ENCODE measurements at regions not wholly inside any gene's neighbourhood (a gene's known extent, or its start where the extent isn't known, plus 50 kb on each side); places are given as distances from the start of the nearest gene placed in this dataset.

DNA sequence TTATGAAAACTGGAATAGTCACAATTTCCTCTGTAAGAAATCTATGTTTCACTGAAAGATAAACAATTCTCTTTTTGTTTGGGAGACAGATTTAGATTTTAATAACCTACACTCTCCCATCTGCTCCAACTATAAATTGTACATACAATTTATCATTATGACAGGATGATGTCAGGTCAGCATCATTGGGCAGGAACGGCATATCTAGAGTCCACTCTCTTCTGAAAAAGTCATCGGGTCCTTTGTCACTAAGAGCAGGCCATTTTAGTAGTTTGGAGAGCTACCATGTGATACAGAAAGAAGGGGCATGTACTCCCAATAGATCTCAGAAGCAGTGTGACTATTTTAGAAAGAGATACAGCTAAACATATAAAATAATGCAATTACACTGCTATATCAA lies 180.8 kb upstream of the ARGLU1 start:
- no peak for DNase-seq

DNA sequence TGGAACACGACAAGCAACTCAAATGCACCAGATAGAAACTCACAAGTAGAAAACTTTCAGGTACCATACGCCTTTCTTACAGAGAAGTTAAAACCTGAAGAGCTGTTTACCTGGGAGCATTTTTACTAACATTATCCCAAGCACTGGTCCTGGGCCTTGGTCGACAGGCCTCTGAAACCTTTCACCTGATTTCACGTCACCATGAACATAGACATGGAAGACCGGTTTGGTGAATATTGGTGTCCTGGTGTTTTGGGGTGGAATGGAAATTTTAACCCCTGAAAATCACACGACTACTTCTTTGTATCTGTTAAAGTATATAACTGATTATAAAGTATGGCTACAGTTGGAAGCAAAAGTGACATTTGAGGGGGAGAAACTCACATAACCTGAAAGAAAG lies 176.6 kb upstream of the ARGLU1 start:
- no peak for DNase-seq

DNA sequence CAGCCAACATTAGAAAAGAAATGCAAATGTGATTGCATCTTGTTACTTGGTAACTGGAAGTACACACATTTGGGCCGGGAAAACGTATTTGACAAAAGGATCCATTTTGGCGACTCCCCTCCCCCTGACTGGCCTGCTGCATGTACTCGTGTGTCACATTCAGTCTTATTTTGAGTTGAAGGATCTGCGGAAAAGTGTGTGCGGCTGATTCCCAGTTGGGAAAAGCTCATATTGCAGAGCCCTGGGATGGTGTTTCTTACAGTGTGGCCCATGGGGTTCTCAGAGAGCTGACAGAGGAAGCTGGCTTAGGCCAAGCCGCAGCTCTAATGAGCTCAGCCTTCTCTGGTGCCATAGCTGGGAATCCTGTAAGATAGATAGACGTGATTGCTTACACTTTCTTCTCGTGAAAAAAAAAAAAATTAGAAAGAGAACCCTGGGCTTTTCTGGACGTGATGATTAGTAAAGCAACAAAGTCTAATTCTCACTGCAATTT lies 170.3 kb upstream of the ARGLU1 start:
- no peak for DNase-seq

DNA sequence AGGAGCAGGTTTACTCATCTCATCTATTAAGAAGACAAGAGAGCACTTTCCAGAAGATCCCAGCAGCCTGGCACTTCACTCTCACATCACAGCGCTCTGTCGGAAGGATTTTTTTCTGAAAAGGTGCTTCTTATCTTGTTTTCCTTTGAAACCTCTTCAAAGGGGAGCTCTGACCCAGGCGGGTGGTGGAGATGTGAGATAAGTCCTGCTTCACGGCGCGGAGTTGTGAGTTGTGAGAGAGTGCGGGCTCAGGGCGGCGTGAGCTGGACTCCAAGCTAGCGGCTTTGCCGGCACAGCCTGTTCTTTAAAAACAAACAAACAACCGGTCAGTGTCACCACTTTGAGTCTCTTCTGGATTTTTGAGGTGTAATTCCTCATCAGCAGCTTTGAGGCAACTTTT lies 169.0 kb upstream of the ARGLU1 start:
- no peak for DNase-seq

DNA sequence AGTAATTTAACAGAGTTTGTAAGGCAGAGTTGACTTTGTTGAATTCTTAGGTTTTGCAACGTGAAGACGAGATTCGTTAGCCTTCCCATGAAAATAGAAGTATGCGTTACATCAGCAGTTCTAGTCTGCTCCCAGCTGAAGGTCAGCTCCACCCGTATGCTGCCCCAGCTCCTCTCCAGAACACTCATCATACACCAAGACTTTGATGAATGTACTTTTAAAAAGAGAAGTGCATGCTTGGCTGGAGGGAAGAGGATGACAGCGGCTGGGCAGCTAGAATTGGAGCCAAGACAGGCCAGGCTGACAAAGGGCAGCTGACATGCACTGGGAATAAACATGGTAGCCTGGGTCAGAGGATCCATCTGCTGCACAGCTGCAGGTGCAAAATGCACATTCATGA lies 166.3 kb upstream of the ARGLU1 start:
- DNase-seq, result no peak

DNA sequence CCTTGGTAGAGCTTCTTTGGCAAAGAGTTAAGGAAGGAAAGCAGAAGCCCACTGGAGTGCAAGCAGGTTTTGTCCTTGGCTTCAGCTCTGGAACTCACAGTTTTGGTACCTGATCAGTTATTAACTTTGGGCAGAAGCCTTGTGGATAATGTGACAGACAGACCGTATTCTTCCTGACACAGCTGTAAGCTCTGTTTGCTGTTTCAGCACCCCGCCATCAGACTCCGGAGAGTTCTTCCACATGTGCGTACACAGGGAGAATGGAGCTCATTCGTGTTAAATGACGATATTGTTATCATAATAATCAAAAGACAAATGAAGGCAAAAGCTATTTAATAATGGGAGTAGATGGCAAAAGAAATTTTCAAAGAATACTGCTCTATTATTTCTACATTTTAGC lies 155.1 kb upstream of the ARGLU1 start:
- no peak for DNase-seq

DNA sequence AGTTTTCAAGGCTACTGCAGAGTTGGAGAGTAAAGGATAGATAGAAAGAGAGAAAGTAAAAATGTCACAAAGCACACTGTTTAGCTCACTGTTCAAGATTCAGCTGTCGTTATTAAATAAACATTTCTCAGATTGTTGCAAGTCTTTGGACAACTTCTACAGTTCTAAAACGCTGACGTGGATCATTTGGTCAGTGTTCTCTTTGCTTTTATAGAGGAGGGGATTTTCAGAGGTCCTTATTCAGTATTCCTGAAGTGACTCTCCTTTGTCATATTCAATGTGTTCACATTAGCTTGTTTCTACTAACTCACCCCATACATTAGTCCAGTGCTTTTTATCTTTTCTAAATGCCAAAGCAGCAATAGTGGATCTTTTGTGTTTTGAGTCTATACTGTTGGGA lies 154.7 kb upstream of the ARGLU1 start:
- DNase-seq, result no peak

DNA sequence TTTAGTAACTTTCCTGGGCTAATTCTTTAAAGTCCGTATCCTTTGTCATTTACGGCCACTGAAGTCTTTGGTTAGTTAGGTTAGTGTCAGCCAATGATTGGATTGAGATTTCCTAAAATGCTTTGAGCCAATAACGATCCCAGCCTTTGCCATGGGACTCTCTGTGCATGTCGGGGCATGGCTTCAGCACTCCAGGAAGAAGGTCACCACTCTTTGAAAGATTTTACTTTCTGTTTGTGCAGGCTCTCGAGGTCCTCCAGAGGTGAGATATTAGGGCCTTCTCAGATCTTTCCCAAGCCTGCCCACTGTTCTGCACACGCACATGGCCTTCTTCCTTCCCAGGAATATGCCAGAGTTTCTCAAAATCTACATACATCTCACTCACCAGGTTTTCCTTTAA lies 153.7 kb upstream of the ARGLU1 start:
- DNase-seq, result no peak

DNA sequence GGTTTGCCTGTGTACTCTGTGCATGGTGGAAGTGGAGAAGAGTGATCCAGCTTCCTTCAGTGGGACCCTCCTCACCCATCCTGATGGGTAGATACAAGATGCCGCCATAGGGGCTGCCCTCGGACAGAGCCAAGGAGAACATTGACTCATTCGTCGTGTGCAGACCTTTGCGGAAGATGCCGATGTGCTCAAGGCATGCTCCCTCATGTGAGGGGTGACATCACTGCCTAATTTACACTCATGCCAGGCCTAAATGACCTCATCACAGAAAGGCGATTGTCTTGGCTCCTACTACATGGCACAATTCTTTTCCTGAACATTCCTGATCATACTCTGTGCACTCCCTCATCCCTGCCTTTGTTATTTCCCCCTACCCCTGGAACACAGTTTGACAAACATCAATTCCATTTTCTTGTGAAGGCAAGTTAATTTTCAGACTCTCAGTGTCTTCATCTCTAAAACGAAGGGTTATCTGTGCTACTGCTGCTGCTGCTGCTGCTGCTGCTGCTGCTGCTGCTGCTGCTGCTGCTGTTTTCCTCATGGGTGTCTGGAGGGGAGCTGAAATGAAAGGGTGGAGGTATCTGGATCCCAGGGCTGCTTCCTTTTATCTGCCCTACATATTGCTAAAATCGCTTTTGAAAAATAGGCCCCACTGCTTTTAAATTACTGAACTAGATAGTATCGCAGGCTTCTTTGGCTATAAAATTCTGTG lies 146.5 kb upstream of the ARGLU1 start:
- DNase-seq, result no peak

DNA sequence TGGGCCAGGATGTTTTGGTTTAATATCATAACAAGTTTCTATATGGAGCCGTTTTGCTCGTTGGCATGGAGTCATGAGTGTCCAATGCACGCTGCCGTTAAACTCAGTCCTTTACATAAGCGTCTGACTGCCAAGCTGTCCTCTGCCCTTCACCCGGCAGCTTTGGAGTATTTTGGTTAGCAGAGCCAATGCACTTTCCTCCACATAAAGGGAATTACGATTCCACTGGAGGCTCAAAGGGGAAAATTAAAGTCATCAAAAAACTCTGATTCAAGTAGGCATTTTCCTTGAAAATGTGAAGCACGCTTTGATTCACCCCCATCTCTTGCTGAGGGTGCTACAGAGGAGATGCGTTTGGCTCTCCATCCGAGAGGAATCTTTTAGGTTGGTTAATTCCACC lies 144.4 kb upstream of the ARGLU1 start:
- DNase-seq, result no peak

DNA sequence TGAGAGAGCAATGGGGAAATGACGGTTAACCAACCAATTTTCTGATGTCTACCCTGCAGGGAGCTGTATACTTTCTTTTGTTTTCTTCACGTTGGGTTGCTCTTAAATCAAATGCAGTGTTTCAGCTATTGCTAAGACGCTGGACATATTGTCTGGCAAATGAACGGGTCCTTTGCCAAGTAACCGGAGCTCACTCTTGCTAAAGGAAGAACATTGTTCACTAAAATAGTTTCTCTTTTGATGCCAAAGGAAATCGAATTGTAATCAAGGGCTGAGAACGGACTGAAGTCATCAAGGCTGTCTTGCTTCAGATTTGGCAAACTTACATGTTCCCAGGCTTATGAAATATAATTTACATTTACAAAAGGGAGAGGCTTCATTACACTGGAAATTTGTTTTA lies 142.3 kb upstream of the ARGLU1 start:
- DNase-seq, result no peak

DNA sequence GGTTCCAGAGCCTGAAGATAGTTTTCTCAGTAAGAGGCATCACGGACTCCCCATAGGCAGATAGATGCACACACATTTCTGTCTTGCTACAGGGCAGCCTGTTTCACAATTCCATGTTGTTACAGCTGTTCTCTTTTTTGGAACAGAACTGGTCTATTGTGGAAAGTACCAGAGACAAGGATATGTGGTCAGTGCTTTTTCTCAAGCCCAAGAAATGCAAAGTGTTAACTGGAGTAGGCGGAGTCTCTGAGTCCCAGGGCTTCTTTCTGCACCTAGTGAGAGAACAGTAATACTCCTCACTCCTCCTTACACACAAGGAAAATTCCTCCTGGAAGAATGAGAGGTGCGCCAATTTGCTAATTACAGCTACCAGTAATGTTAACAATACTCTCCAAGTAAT lies 141.6 kb upstream of the ARGLU1 start:
- DNase-seq, result no peak

DNA sequence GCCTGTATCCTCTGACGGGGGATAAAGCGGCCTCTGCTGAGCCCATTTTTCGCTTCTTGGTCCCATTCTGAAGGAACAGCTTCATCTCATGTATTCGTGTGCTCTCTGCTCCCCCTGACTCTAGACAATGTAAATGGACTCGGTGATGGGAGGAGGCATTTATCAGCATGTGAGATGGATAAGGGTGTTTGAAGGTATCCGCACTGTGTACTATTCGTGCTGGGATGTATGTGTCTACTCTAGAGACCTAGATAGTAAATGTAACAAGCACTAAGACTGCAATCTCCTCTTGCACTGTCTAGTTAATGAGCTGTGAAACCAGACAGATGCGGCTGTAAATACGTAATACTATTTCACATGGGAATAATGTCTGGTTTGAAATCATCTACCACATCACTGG lies 134.6 kb upstream of the ARGLU1 start:
- DNase-seq, result no peak

DNA sequence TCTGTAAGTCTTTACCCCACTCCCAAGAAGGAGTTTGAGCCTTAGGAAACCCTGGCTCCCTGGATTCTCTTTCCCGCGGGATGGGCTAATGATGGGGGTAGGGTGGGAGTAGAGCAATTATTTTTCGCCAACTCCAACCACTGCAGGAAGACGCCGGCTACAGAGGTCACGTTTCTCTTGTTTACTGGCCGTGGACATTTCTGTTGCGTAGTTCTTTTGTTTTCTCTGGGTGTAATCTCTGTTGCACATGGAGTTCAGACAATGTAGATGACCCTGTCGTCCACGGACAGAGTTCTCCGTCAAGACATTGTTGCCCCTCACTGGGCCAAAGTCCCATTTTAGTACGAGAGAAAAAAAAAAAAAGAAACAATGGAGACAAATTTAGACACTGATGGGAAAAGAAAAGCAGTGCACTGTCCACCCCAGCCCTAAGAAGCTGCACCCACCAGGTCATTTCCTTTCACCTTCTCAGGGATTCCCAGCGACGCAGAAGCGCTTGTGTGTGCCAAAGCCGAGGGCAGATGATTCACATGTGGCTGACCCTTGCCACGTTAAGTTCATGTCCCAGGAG lies 133.9 kb upstream of the ARGLU1 start:
- no peak for DNase-seq

DNA sequence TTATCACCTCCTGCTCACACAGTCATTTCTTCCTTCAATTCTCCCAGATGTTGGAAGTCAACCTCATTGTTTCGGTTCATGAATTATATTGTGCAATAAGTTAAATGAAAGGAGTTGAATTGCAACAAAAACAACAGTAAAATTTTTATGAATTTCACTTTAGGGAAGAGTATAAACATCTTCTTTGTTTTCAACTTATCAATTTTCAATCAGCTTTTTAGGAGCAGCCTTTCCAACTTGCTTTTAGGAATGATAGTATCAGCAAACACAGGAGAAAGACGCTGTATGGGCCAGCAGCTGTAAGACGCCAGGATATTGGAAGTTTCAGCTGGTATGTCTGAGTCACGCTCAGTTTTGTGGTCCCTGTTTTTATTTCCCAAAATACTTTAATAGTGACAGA lies 132.5 kb upstream of the ARGLU1 start:
- DNase-seq, result no peak

DNA sequence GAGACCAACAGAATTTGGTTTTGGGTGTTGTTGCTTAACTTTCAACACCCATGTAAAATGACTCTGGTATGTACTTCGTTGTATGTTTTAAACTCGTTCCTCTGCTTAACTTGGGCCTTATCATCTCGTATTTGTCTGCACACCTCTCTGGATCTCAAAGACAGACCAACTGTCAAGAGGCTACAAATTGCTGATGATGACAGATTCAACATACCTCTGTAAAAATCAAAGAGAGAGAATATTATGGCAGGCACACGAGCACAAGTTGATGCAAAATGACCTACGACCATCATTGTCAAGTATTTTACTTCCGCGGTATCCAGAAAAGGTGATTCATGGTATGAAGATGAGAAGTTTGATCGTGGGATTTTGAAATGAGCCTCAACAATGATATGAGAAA lies 132.1 kb upstream of the ARGLU1 start:
- DNase-seq, result no peak

DNA sequence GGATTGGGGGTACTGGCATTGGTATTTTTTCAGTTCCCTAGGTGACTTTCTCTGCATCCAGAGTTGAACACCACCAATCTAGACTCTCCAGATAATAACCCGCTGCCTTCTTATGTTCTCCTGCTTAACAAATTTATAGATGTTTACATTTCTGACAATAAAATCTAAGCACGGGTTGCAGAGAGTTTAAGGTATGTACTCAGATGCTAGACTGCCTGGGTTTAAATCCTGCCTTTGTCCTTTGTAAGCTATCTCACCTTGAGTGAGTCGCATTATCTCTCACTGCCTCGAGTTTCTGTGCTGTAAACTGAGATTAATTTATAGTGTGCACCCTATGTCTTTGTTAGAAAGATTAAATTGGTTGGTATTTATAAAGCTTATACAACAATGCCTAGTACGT lies 131.4 kb upstream of the ARGLU1 start:
- DNase-seq, result no peak

DNA sequence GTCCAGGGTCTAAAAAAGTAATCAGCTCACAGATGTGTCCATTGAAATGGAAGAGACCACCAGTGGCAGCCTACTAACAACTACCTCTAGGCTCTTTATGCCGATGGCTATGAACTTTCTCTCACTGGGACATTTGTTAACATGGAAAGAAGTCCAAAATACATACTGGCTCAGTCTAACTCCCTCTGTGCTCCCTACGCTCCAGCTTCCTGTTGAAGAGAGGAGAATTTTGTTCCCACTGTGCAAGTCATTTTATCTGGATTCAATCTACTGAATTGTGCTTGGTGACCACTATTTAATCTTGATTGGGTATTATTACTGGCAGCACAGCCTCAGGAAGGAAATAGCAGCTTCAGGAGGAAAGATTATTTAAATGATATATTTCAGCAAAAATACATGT lies 128.8 kb upstream of the ARGLU1 start:
- no peak for DNase-seq

DNA sequence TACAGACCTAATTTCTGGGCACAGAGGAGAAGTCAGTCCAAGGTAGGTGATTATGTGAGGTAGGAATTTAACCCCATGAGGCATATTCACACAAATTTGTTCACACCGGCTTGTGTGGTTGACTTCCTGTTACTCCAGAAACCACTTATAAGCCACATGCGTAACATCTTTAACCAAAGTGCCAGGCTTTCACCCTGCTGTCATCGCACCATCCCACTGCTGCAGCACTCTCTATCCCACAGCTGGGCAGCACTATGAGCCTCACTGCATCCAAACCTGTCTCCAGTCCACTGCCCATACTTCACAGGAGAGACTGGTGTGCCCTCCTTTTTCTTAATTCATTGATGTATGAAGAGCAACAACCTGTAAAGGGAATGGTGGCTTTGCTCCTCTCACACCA lies 128.2 kb upstream of the ARGLU1 start:
- no peak for DNase-seq

DNA sequence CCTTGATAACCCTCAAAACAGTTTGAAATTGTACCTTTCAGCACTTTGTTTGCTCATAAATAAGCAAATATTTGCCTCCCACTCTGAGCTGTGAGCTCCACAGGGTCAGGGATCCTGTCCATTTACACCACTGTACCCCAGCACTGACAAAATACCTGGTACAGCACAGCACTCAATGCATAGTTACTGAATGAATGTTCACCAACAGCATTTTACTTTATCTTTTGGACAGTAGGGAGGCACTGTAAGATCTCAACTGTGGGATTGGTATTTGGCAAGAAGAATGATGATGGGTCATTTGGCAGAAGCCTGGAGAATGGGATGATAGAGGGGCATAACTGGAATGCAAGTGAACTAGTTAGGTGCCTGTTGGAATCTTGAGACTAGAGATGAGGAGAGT lies 127.2 kb upstream of the ARGLU1 start:
- DNase-seq, result no peak

DNA sequence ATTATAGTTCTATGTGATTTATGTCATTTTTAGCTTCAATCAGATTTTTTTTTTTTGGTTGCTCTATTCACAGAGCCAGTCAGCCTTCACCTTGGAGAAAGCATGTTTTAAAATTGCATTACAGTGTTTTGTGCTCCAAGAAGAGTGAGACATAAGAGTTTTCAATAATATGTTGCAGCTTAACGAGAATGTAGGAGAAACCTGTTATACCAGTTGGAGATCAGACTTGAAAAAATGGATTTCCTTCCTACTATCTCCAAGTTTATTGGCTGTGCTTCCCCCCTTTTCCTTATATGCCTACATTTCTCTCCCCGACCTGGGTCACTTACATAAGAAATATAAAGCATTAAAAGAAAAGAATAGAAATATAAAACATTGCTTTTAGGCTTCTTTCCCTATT lies 123.9 kb upstream of the ARGLU1 start:
- no peak for DNase-seq

DNA sequence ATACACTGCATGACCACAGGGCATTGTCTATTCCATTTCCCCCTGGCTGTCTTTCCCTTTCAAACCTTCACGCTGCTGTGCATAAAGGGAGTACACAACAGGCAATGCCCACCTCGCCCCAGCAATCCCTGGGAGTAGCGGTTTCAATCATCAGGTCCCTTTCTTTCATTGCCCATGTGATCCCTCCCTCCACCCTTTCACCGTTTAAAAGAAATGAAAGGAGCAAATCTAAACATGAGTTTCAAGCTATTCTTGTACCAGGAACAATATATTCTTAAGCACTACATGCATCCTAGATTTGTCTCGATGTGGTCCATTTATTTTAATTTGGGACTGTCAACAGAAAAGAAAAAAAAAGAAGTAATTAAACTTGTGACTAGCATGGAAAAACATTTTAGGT lies 123.4 kb upstream of the ARGLU1 start:
- DNase-seq, result no peak

DNA sequence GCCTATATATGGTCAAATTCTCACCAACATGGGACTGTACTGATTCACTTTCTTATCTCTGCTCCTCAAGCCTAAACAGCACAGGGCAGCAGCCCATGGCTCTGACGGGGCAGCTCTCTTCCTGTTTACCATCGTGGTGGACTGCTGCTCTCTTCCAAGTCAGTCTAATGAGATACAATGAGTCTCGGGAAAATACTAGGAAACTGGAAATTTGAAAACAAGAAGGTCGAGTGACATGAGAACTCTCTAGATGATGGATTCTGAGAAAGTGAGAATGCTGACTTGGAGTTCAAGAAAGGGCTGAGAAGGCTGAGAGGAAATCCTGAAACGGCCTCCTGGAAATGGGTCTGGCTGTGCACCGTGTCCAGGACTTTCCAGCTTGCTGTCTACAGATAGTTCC lies 122.8 kb upstream of the ARGLU1 start:
- no peak for DNase-seq

DNA sequence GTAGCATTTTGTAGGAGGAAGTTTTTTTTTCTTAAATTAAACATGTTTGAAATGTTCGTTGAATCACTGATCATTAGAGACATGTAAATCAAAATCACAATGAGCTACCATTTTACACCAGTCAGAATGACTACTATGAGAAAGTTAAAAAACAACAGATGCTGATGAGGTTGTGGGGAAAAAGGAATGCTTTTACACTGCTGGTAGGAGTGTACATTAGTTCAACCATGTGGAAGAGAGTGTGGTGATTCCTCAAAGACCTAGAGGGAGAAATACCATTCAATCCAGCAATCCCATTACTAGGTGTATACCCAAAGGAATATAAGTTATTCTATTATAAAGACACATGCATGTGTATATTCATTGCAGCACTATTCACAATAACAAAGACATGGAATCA lies 122.0 kb upstream of the ARGLU1 start:
- DNase-seq, result no peak

DNA sequence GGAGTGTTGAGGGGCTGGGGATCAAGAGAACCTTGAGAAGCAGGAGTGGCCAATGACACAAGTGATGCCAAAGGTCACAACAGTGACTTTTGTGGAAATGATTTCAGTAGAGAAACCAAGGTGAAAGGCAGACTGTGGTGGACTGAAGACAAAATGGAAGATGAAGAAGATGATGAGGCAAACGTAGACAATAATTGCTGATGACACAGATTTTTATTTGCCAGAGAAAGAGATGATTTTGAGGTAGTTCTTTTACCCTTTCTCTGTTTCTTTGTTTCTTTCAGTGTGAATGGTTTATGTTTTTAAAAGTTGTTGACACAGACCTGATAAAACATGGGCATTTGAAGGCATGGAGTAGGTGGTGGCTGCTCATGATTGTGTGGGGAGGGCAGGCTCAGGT lies 121.0 kb upstream of the ARGLU1 start:
- no peak for DNase-seq
